ENCODE measurements at regions not wholly inside any gene's neighbourhood (a gene's known extent, or its start where the extent isn't known, plus 50 kb on each side); places are given as distances from the start of the nearest gene placed in this dataset.

DNA sequence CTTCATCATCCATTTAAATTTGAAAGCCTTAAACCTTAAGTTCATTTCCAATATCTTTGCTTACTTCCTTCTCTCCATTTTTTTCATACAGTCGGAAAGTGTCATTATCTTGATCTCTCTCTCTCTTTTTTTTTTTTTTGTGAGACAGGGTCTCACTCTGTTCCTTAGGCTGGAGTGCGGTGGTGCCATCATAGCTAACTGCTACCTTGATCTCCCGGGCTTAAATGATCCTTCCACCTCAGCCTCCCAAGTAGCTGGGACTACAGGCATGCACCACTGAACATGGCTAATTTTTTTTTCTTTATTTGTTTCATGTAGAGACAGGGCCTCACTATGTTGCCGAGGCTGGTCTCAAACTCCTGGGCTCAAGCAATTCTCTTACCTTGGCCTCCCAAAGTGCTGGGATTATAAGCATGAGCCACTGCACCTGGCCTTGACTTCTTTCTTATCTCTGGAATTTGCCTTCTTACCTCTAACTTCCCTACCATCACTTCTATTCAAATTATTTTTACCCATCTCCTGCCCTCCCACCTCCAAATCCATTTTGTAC is 222.2 kb downstream of the MYCN start:
- TF ChIP-seq, protein P1, sequence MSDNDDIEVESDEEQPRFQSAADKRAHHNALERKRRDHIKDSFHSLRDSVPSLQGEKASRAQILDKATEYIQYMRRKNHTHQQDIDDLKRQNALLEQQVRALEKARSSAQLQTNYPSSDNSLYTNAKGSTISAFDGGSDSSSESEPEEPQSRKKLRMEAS (IDR thresholded peaks at IDR 0.05; ENCODE audit: low read depth, low read length): no peak
- TF ChIP-seq, protein P2, sequence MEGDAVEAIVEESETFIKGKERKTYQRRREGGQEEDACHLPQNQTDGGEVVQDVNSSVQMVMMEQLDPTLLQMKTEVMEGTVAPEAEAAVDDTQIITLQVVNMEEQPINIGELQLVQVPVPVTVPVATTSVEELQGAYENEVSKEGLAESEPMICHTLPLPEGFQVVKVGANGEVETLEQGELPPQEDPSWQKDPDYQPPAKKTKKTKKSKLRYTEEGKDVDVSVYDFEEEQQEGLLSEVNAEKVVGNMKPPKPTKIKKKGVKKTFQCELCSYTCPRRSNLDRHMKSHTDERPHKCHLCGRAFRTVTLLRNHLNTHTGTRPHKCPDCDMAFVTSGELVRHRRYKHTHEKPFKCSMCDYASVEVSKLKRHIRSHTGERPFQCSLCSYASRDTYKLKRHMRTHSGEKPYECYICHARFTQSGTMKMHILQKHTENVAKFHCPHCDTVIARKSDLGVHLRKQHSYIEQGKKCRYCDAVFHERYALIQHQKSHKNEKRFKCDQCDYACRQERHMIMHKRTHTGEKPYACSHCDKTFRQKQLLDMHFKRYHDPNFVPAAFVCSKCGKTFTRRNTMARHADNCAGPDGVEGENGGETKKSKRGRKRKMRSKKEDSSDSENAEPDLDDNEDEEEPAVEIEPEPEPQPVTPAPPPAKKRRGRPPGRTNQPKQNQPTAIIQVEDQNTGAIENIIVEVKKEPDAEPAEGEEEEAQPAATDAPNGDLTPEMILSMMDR (IDR thresholded peaks at IDR 0.05; ENCODE audit: low read depth, low read length): no peak

Data from NB4 (cell line).